GM19351 (cell line): ENCODE measurements at regions not wholly inside any gene's neighbourhood (a gene's known extent, or its start where the extent isn't known, plus 50 kb on each side); places are given as distances from the start of the nearest gene placed in this dataset.

Experiments
- ATAC-seq: cut with Tn5 transposase; IDR thresholded peaks from one replicate; pipeline ENCODE4 v1.9.1; 2021; ENCODE audit warnings: mild to moderate bottlenecking, moderate library complexity; ENCODE audit not compliant: unreplicated experiment

GRCh38 chr4:15262396-15262795 is 165.4 kb upstream of the C1QTNF7 start:
- ATAC-seq = no peak

- no peak for ATAC-seq
Measured at GRCh38 chr4:15270201-15270600, 157.6 kb upstream of the C1QTNF7 start.

GRCh38 chr4:15286041-15286440 is 141.8 kb upstream of the C1QTNF7 start:
- ATAC-seq = no peak

- no peak for ATAC-seq
Measured at GRCh38 chr4:15291122-15291521, 136.7 kb upstream of the C1QTNF7 start.

GRCh38 chr4:15293711-15294110 is 134.1 kb upstream of the C1QTNF7 start:
- no peak for ATAC-seq

- ATAC-seq = no peak
Measured at GRCh38 chr4:15294202-15294601, 133.6 kb upstream of the C1QTNF7 start.

- no peak for ATAC-seq
Measured at GRCh38 chr4:15294832-15295231, 133.0 kb upstream of the C1QTNF7 start.

GRCh38 chr4:15295421-15296162 is 132.2 kb upstream of the C1QTNF7 start:
- no peak for ATAC-seq

GRCh38 chr4:15297344-15297743 is 130.5 kb upstream of the C1QTNF7 start:
- ATAC-seq = no peak

- no peak for ATAC-seq
Measured at GRCh38 chr4:15299627-15300026, 128.2 kb upstream of the C1QTNF7 start.

- ATAC-seq = no peak
Measured at GRCh38 chr4:15303052-15303641, 124.7 kb upstream of the C1QTNF7 start.

- ATAC-seq = no peak
Measured at GRCh38 chr4:15314974-15315373, 112.9 kb upstream of the C1QTNF7 start.

- no peak for ATAC-seq
Measured at GRCh38 chr4:15317246-15317645, 110.6 kb upstream of the C1QTNF7 start.

GRCh38 chr4:15318621-15319348 is 109.0 kb upstream of the C1QTNF7 start:
- no peak for ATAC-seq

GRCh38 chr4:15320121-15320678 is 107.6 kb upstream of the C1QTNF7 start:
- no peak for ATAC-seq

GRCh38 chr4:15322006-15322405 is 105.8 kb upstream of the C1QTNF7 start:
- no peak for ATAC-seq

GRCh38 chr4:15325987-15326386 is 101.8 kb upstream of the C1QTNF7 start:
- ATAC-seq = no peak

GRCh38 chr4:15327311-15328298 is 100.2 kb upstream of the C1QTNF7 start:
- ATAC-seq = no peak

- ATAC-seq = no peak
Measured at GRCh38 chr4:15331930-15332329, 95.9 kb upstream of the C1QTNF7 start.

- no peak for ATAC-seq
Measured at GRCh38 chr4:15332377-15332776, 95.5 kb upstream of the C1QTNF7 start.
